A172 (cell line): ENCODE measurements at regions not wholly inside any gene's neighbourhood (a gene's known extent, or its start where the extent isn't known, plus 50 kb on each side); places are given as distances from the start of the nearest gene placed in this dataset.
A peak's percentile ranks its signal among the peaks of the same experiment; 100 is the strongest.

Experiments
- DNase-seq: peaks from one replicate; pipeline ENCODE4 v3.0.0-alpha.2; 2015; ENCODE audit warnings: low spot score

- no peak for DNase-seq
Measured at GRCh38 chr2:158006961-158007719, 94.5 kb upstream of the UPP2 start.

- DNase-seq, result no peak
Measured at GRCh38 chr2:158004126-158004764, 97.4 kb upstream of the UPP2 start.

- DNase-seq, result no peak
Measured at GRCh38 chr2:158002079-158002478, 99.6 kb upstream of the UPP2 start.

GRCh38 chr2:157996799-157997198, 104.9 kb upstream of the UPP2 start:
- no peak for DNase-seq

- no peak for DNase-seq
Measured at GRCh38 chr2:157995117-157995516, 106.6 kb upstream of the UPP2 start.

- DNase-seq, result no peak
Measured at GRCh38 chr2:157991932-157992331, 109.7 kb upstream of the UPP2 start.

- DNase-seq, result no peak
Measured at GRCh38 chr2:157990173-157990572, 111.5 kb upstream of the UPP2 start.

- DNase-seq, result no peak
Measured at GRCh38 chr2:157989227-157989626, 112.4 kb upstream of the UPP2 start.

GRCh38 chr2:157986761-157987160, 110.6 kb upstream of the ACVR1 start:
- no peak for DNase-seq

GRCh38 chr2:157984866-157985265, 108.7 kb upstream of the ACVR1 start:
- no peak for DNase-seq

GRCh38 chr2:157980020-157980419, 103.9 kb upstream of the ACVR1 start:
- no peak for DNase-seq

GRCh38 chr2:157971702-157972101, 95.6 kb upstream of the ACVR1 start:
- peak; percentile 6 for DNase-seq

- no peak for DNase-seq
Measured at GRCh38 chr2:157967856-157968255, 91.7 kb upstream of the ACVR1 start.

- no peak for DNase-seq
Measured at GRCh38 chr2:157959249-157959648, 83.1 kb upstream of the ACVR1 start.

- no peak for DNase-seq
Measured at GRCh38 chr2:157957596-157957995, 81.5 kb upstream of the ACVR1 start.

- no peak for DNase-seq
Measured at GRCh38 chr2:157952558-157952957, 76.4 kb upstream of the ACVR1 start.

GRCh38 chr2:157948856-157949255, 72.7 kb upstream of the ACVR1 start:
- no peak for DNase-seq

- no peak for DNase-seq
Measured at GRCh38 chr2:157946919-157947557, 70.9 kb upstream of the ACVR1 start.

- DNase-seq, result no peak
Measured at GRCh38 chr2:157940024-157940423, 63.9 kb upstream of the ACVR1 start.

- no peak for DNase-seq
Measured at GRCh38 chr2:157938556-157938955, 62.4 kb upstream of the ACVR1 start.

GRCh38 chr2:157936406-157936805, 60.3 kb upstream of the ACVR1 start:
- DNase-seq, result no peak

GRCh38 chr2:157935378-157935906, 59.3 kb upstream of the ACVR1 start:
- no peak for DNase-seq
